ENCODE measurements at regions not wholly inside any gene's neighbourhood (a gene's known extent, or its start where the extent isn't known, plus 50 kb on each side); places are given as distances from the start of the nearest gene placed in this dataset.

DNA sequence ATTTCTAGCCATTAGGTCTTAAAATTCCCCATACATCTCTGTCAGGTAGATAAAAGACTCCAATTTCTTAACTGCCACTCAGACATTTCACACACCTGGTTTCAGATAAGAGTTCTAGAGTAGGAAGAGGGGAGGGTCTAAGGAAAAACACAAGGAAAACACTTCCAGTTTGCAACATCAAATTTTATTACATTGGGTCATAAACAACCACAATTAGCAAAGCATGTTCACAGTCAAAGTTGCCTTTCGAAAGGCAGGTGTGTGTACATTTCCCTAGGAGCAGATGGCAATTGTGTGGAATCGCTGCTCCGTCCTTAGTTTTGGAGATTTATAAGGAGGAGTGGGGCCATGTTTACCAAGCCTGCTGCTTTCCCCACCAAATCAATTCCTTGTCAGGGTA is 120.8 kb downstream of the DMRT2 start:
- Histone ChIP-seq H3K27ac (ENCODE audit: low read depth, low read length) (no peak overlapping the region), H3K4me2 (ENCODE audit: low read depth, low read length, poor library complexity, severe bottlenecking) (no peak overlapping the region), H3F3A (ENCODE audit: insufficient read depth) (no peaks in the 10 kb centered on the region), H2AFZ (ENCODE audit: low read depth, low read length, severe bottlenecking) (no peak overlapping the region), H3K9ac (ENCODE audit: low read length) (no peak overlapping the region), H4K20me1 (ENCODE audit: low read depth, low read length) (no peaks in the 10 kb centered on the region), H3K79me2 (ENCODE audit: insufficient read depth, low read length) (no peaks in the 10 kb centered on the region), H3K27me3 (ENCODE audit: low read length) (no peaks in the 10 kb centered on the region), H3K36me3 (ENCODE audit: low read length) (no peaks in the 10 kb centered on the region), H3K9me2 (replicated peaks; ENCODE audit: insufficient read depth, low read length) (no peaks in the 10 kb centered on the region; the same call in 1 of the 2 replicates), H3K4me3 (ENCODE audit: insufficient read depth, low read length, poor library complexity, severe bottlenecking) (no peak overlapping the region), H3K9me3 (ENCODE audit: insufficient read depth, low read length) (no peaks in the 10 kb centered on the region)
- no peak for TF ChIP-seq EZH2phosphoT487 (conservative IDR thresholded peaks at IDR 0.05; ENCODE audit: low read length)
- TF ChIP-seq, protein P1, sequence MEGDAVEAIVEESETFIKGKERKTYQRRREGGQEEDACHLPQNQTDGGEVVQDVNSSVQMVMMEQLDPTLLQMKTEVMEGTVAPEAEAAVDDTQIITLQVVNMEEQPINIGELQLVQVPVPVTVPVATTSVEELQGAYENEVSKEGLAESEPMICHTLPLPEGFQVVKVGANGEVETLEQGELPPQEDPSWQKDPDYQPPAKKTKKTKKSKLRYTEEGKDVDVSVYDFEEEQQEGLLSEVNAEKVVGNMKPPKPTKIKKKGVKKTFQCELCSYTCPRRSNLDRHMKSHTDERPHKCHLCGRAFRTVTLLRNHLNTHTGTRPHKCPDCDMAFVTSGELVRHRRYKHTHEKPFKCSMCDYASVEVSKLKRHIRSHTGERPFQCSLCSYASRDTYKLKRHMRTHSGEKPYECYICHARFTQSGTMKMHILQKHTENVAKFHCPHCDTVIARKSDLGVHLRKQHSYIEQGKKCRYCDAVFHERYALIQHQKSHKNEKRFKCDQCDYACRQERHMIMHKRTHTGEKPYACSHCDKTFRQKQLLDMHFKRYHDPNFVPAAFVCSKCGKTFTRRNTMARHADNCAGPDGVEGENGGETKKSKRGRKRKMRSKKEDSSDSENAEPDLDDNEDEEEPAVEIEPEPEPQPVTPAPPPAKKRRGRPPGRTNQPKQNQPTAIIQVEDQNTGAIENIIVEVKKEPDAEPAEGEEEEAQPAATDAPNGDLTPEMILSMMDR (IDR thresholded peaks at IDR 0.05; ENCODE audit: insufficient read depth, low read length, poor library complexity, severe bottlenecking): no peak

DNA sequence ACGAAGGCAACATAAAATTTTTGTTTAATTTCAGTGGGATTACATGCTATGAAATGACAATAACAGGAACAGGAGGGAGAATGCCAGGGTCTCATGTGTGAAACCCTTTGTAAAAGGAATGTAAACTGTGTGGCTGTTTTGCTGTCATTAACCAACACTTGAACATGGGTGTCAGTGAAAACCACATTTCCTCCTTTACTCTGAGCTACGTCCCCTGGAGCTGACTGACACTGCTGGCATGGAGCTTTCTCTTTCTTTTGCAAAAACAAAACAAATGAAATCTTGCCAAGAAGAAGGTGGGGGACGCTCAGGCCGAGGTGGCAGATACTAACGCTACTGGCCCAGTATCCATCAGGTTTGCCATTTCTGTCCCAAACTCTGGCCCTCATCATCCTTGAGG is 121.4 kb downstream of the DMRT2 start:
- Histone ChIP-seq H3F3A (ENCODE audit: insufficient read depth) (no peaks in the 10 kb centered on the region), H3K27me3 (ENCODE audit: low read length) (no peaks in the 10 kb centered on the region), H3K36me3 (ENCODE audit: low read length) (no peaks in the 10 kb centered on the region), H3K4me3 (ENCODE audit: insufficient read depth, low read length, poor library complexity, severe bottlenecking) (no peak overlapping the region), H3K9ac (ENCODE audit: low read length) (no peak overlapping the region), H3K9me3 (ENCODE audit: insufficient read depth, low read length) (no peaks in the 10 kb centered on the region), H4K20me1 (ENCODE audit: low read depth, low read length) (no peaks in the 10 kb centered on the region), H3K4me2 (ENCODE audit: low read depth, low read length, poor library complexity, severe bottlenecking) (no peak overlapping the region), H2AFZ (ENCODE audit: low read depth, low read length, severe bottlenecking) (no peak overlapping the region), H3K27ac (ENCODE audit: low read depth, low read length) (no peak overlapping the region), H3K79me2 (ENCODE audit: insufficient read depth, low read length) (no peaks in the 10 kb centered on the region), H3K9me2 (replicated peaks; ENCODE audit: insufficient read depth, low read length) (no peaks in the 10 kb centered on the region; the same call in 1 of the 2 replicates)
- TF ChIP-seq, protein P1 (IDR thresholded peaks at IDR 0.05; ENCODE audit: insufficient read depth, low read length, poor library complexity, severe bottlenecking): no peak

DNA sequence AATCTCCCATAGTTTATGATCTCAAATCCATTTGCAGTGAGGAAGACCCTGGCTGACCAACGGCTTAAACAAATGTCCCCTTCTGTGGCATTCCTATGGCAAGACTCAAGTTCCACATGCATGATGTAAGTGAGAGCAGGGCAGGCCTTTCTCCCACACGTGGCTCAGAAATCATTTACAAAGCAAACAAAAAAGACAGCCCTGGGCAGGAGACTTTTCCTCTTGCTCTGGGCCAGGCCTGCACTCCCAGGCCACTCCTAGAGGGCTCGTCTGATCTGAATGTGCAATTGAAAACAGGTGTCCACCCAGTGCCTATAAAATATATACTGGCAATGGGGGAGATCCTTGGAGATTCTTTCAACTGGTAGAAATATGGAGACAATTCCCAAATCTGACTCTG is 123.1 kb downstream of the DMRT2 start:
- no peaks in the 10 kb centered on the region for H3K36me3 ChIP-seq (ENCODE audit: low read length)
- H4K20me1 ChIP-seq (ENCODE audit: low read depth, low read length): no peaks in the 10 kb centered on the region
- no peak overlapping the region for H3K27ac ChIP-seq (ENCODE audit: low read depth, low read length)
- H3K79me2 ChIP-seq (ENCODE audit: insufficient read depth, low read length): no peaks in the 10 kb centered on the region
- no peak overlapping the region for H2AFZ ChIP-seq (ENCODE audit: low read depth, low read length, severe bottlenecking)
- H3F3A ChIP-seq (ENCODE audit: insufficient read depth): no peaks in the 10 kb centered on the region
- H3K27me3 ChIP-seq (ENCODE audit: low read length): no peaks in the 10 kb centered on the region
- H3K4me3 ChIP-seq (ENCODE audit: insufficient read depth, low read length, poor library complexity, severe bottlenecking): no peak overlapping the region
- H3K9ac ChIP-seq (ENCODE audit: low read length): no peak overlapping the region
- no peaks in the 10 kb centered on the region for H3K9me3 ChIP-seq (ENCODE audit: insufficient read depth, low read length)
- H3K9me2 ChIP-seq (replicated peaks; ENCODE audit: insufficient read depth, low read length): no peaks in the 10 kb centered on the region; the same call in 1 of the 2 replicates
- H3K4me2 ChIP-seq (ENCODE audit: low read depth, low read length, poor library complexity, severe bottlenecking): no peak overlapping the region
- no peak for TF ChIP-seq EZH2phosphoT487 (conservative IDR thresholded peaks at IDR 0.05; ENCODE audit: low read length)
- TF ChIP-seq, protein P1 (IDR thresholded peaks at IDR 0.05; ENCODE audit: insufficient read depth, low read length, poor library complexity, severe bottlenecking): no peak
